OCI-LY1 (cell line): ENCODE measurements at regions not wholly inside any gene's neighbourhood (a gene's known extent, or its start where the extent isn't known, plus 50 kb on each side); places are given as distances from the start of the nearest gene placed in this dataset.

ENCODE experiments used
- H2AFZ ChIP-seq: fragments of 200-600 bp; sonication (generic), shearing (Covaris generic); 2 replicates; pipeline ENCODE4 v1.6.0; 2014; ENCODE audit warnings: antibody characterized with exemption, mild to moderate bottlenecking, low read length
- H3F3A ChIP-seq: fragments of 200-600 bp; sonication (generic), shearing (Covaris generic); 2 replicates; pipeline ENCODE4 v1.6.0; 2014; ENCODE audit warnings: mild to moderate bottlenecking, antibody characterized with exemption, low read length, moderate library complexity; ENCODE audit not compliant: insufficient read depth
- H3K27ac ChIP-seq: fragments of 200-600 bp; sonication (generic); 2 replicates; pipeline ENCODE4 v1.5.1; 2014; ENCODE audit warnings: low read length, mixed run types, mild to moderate bottlenecking, low read depth; ENCODE audit not compliant: poor library complexity, severe bottlenecking
- H3K27me3 ChIP-seq: fragments of 200-600 bp; sonication (generic); 2 replicates; pipeline ENCODE4 v1.6.0; 2014; ENCODE audit warnings: antibody characterized with exemption, mild to moderate bottlenecking, low read length, moderate library complexity; ENCODE audit not compliant: insufficient read depth
- H3K36me3 ChIP-seq: fragments of 200-600 bp; sonication (generic); 2 replicates; pipeline ENCODE4 v1.6.1; 2014; ENCODE audit warnings: mild to moderate bottlenecking, antibody characterized with exemption, low read length, moderate library complexity, mixed read lengths; ENCODE audit not compliant: insufficient read depth
- H3K4me1 ChIP-seq: fragments of 200-600 bp; sonication (generic); 2 replicates; pipeline ENCODE4 v1.5.1; 2014; ENCODE audit warnings: mild to moderate bottlenecking, low read length, moderate library complexity; ENCODE audit not compliant: insufficient read depth, severe bottlenecking
- H3K4me2 ChIP-seq: fragments of 200-600 bp; sonication (generic), shearing (Covaris generic); 2 replicates; pipeline ENCODE4 v1.6.1; 2014; ENCODE audit warnings: low read length
- H3K4me3 ChIP-seq: fragments of 200-600 bp; sonication (generic); 2 replicates; pipeline ENCODE4 v1.5.1; 2014; ENCODE audit warnings: low read length, low read depth, mild to moderate bottlenecking, mixed read lengths; ENCODE audit not compliant: poor library complexity, severe bottlenecking
- H3K79me2 ChIP-seq: fragments of 200-600 bp; shearing (Covaris generic); 2 replicates; pipeline ENCODE4 v1.6.1; 2016; ENCODE audit warnings: mixed run types, low read length, mixed read lengths; ENCODE audit not compliant: insufficient read depth
- H3K9ac ChIP-seq: fragments of 200-600 bp; sonication (generic), shearing (Covaris generic); 2 replicates; pipeline ENCODE4 v1.6.1; 2014; ENCODE audit warnings: mild to moderate bottlenecking, low read length, mixed read lengths
- H3K9me2 ChIP-seq: fragments of 200-600 bp; sonication (generic), shearing (Covaris generic); 2 replicates; pipeline ENCODE4 v1.6.1; 2014; ENCODE audit warnings: low read depth, mild to moderate bottlenecking, low read length, mixed read lengths
- H3K9me3 ChIP-seq: fragments of 200-600 bp; shearing (Covaris generic); 2 replicates; pipeline ENCODE4 v1.6.1; 2014; ENCODE audit warnings: low read length, mixed read lengths
- H4K20me1 ChIP-seq: fragments of 200-600 bp; sonication (generic), shearing (Covaris generic); 2 replicates; pipeline ENCODE4 v1.6.0; 2016; ENCODE audit warnings: mild to moderate bottlenecking, low read length; ENCODE audit not compliant: insufficient read depth
- CTCF ChIP-seq: fragments of 200-600 bp; sonication (generic), shearing (Covaris generic); IDR thresholded peaks from 2 replicates; pipeline ENCODE4 v1.5.1; 2017; ENCODE audit warnings: mild to moderate bottlenecking, antibody characterized with exemption, low read length, moderate library complexity, mixed read lengths
- EZH2 ChIP-seq: fragments of 200-600 bp; sonication (generic), shearing (Covaris generic); IDR thresholded peaks from 2 replicates; pipeline ENCODE4 v1.8.0; 2017; ENCODE audit warnings: borderline replicate concordance, mixed run types, mild to moderate bottlenecking, antibody characterized with exemption, low read length, moderate library complexity, mixed read lengths

- Histone ChIP-seq H3K4me3 (no peak overlapping the region), H3K9me3 (no peaks in the 10 kb centered on the region), H3F3A (no peaks in the 10 kb centered on the region), H3K27ac (no peak overlapping the region), H2AFZ (no peak overlapping the region), H3K9me2 (no peaks in the 10 kb centered on the region), H3K4me1 (no peaks in the 10 kb centered on the region), H3K79me2 (no peaks in the 10 kb centered on the region), H3K9ac (no peak overlapping the region), H3K27me3 (no peaks in the 10 kb centered on the region), H3K4me2 (no peak overlapping the region), H4K20me1 (no peaks in the 10 kb centered on the region), H3K36me3 (no peaks in the 10 kb centered on the region)
- TF ChIP-seq CTCF (no peak), EZH2 (no peak)
Observed at GRCh38 chr13:34681405-34681955, 260.6 kb upstream of the NBEA start.

- no peak overlapping the region for H3K4me2 ChIP-seq
- no peaks in the 10 kb centered on the region for H3K4me1 ChIP-seq
- no peaks in the 10 kb centered on the region for H4K20me1 ChIP-seq
- H3K36me3 ChIP-seq: no peaks in the 10 kb centered on the region
- H3K27ac ChIP-seq: no peak overlapping the region
- H3K4me3 ChIP-seq: no peak overlapping the region
- no peak for TF ChIP-seq EZH2
- TF ChIP-seq CTCF: no peak
- H3K9ac ChIP-seq: no peak overlapping the region
- no peaks in the 10 kb centered on the region for H3K9me2 ChIP-seq
- no peak overlapping the region for H2AFZ ChIP-seq
- no peaks in the 10 kb centered on the region for H3K79me2 ChIP-seq
- H3K9me3 ChIP-seq: no peaks in the 10 kb centered on the region
- H3F3A ChIP-seq: no peaks in the 10 kb centered on the region
- no peaks in the 10 kb centered on the region for H3K27me3 ChIP-seq
Observed at GRCh38 chr13:34695063-34695462, 247.0 kb upstream of the NBEA start.

GRCh38 chr13:34696296-34696695 lies 245.8 kb upstream of the NBEA start:
- H3K4me3 ChIP-seq: no peak overlapping the region
- H2AFZ ChIP-seq: no peak overlapping the region

More at GRCh38 chr13:34696296-34696695, 245.8 kb upstream of the NBEA start:
- H3K4me2 ChIP-seq: no peak overlapping the region
- H3K36me3 ChIP-seq: no peaks in the 10 kb centered on the region
- H4K20me1 ChIP-seq: no peaks in the 10 kb centered on the region
- H3K27me3 ChIP-seq: no peaks in the 10 kb centered on the region
- H3K4me1 ChIP-seq: no peaks in the 10 kb centered on the region
- no peaks in the 10 kb centered on the region for H3K9me2 ChIP-seq
- H3K9ac ChIP-seq: no peak overlapping the region
- H3K9me3 ChIP-seq: no peaks in the 10 kb centered on the region
- H3K27ac ChIP-seq: no peak overlapping the region
- H3F3A ChIP-seq: no peaks in the 10 kb centered on the region
- no peak for TF ChIP-seq EZH2
- TF ChIP-seq CTCF: no peak
- H3K79me2 ChIP-seq: no peaks in the 10 kb centered on the region
